H9 (cell line): ENCODE measurements at regions not wholly inside any gene's neighbourhood (a gene's known extent, or its start where the extent isn't known, plus 50 kb on each side); places are given as distances from the start of the nearest gene placed in this dataset.

Source experiments
- DNase-seq: peaks from one replicate; pipeline ENCODE4 v3.0.0-alpha.2; 2017
- H2AFZ ChIP-seq: one replicate; pipeline ENCODE4 v1.6.1; 2013; ENCODE audit warnings: mild to moderate bottlenecking, low read length, control low read depth, moderate library complexity
- H2AK5ac ChIP-seq: 2 replicates; pipeline ENCODE4 v1.6.1; 2013; ENCODE audit warnings: low read length, control low read depth, mixed read lengths; ENCODE audit not compliant: insufficient read length
- H2BK120ac ChIP-seq: one replicate; pipeline ENCODE4 v1.6.1; 2013; ENCODE audit warnings: low read depth, mild to moderate bottlenecking, low read length, control low read depth, inconsistent platforms; ENCODE audit not compliant: poor library complexity, severe bottlenecking
- H2BK12ac ChIP-seq: 2 replicates; pipeline ENCODE4 v1.6.1; 2013; ENCODE audit warnings: low read length, control low read depth, mixed read lengths, low read depth; ENCODE audit not compliant: insufficient read length
- H2BK15ac ChIP-seq: 2 replicates; pipeline ENCODE4 v1.6.1; 2013; ENCODE audit warnings: low read depth, low read length, control low read depth
- H2BK20ac ChIP-seq: one replicate; pipeline ENCODE4 v1.6.1; 2013; ENCODE audit warnings: low read depth, mild to moderate bottlenecking, low read length, control low read depth, inconsistent platforms; ENCODE audit not compliant: poor library complexity, severe bottlenecking
- H2BK5ac ChIP-seq: 2 replicates; pipeline ENCODE4 v1.6.1; 2013; ENCODE audit warnings: low read length, control low read depth, mixed read lengths; ENCODE audit not compliant: insufficient read length
- H3K14ac ChIP-seq: 2 replicates; pipeline ENCODE4 v1.6.1; 2013; ENCODE audit warnings: low read length, control low read depth; ENCODE audit not compliant: insufficient read depth
- H3K18ac ChIP-seq: 2 replicates; pipeline ENCODE4 v1.6.1; 2013; ENCODE audit warnings: low read depth, mild to moderate bottlenecking, mixed read lengths, low read length, control low read depth; ENCODE audit not compliant: insufficient read length
- H3K23ac ChIP-seq: 2 replicates; pipeline ENCODE4 v1.6.1; 2013; ENCODE audit warnings: low read length, control low read depth, mixed read lengths, low read depth; ENCODE audit not compliant: insufficient read length
- H3K23me2 ChIP-seq: 2 replicates; pipeline ENCODE4 v1.6.1; 2013; ENCODE audit warnings: low read depth, mild to moderate bottlenecking, mixed read lengths, low read length, control low read depth; ENCODE audit not compliant: insufficient read length, poor library complexity, severe bottlenecking
- H3K27ac ChIP-seq: 2 replicates; pipeline ENCODE4 v1.5.1; 2013; ENCODE audit warnings: low read length, control low read depth, mixed read lengths, low read depth; ENCODE audit not compliant: insufficient read length
- H3K27me3 ChIP-seq: 2 replicates; pipeline ENCODE4 v1.6.1; 2013; ENCODE audit warnings: low read length, control low read depth, inconsistent platforms; ENCODE audit not compliant: insufficient read depth
- H3K4ac ChIP-seq: 2 replicates; pipeline ENCODE4 v1.6.1; 2013; ENCODE audit warnings: low read depth, mild to moderate bottlenecking, control low read depth, inconsistent platforms, low read length, moderate library complexity
- H3K4me1 ChIP-seq: 2 replicates; pipeline ENCODE4 v1.6.1; 2013; ENCODE audit warnings: low read length, control low read depth, inconsistent platforms; ENCODE audit not compliant: insufficient read depth
- H3K4me2 ChIP-seq: 2 replicates; pipeline ENCODE4 v1.6.1; 2013; ENCODE audit warnings: low read length, control low read depth, mixed read lengths; ENCODE audit not compliant: insufficient read length, insufficient read depth
- H3K56ac ChIP-seq: 2 replicates; pipeline ENCODE4 v1.6.1; 2013; ENCODE audit warnings: low read depth, mild to moderate bottlenecking, mixed read lengths, low read length, control low read depth; ENCODE audit not compliant: insufficient read length
- H3K79me1 ChIP-seq: 2 replicates; pipeline ENCODE4 v1.6.1; 2013; ENCODE audit warnings: low read depth, mild to moderate bottlenecking, moderate library complexity, low read length, control low read depth, inconsistent platforms; ENCODE audit not compliant: insufficient read depth, poor library complexity, severe bottlenecking
- H3K79me2 ChIP-seq: 2 replicates; pipeline ENCODE4 v1.6.1; 2013; ENCODE audit warnings: low read length, control low read depth, inconsistent platforms; ENCODE audit not compliant: insufficient read depth
- H3K9ac ChIP-seq: 2 replicates; pipeline ENCODE4 v1.6.1; 2013; ENCODE audit warnings: low read length, control low read depth, mixed read lengths; ENCODE audit not compliant: insufficient read length; ENCODE audit errors: extremely low read depth
- H3K9me3 ChIP-seq: one replicate; pipeline ENCODE4 v1.6.1; 2013; ENCODE audit warnings: low read depth, low read length, inconsistent platforms; ENCODE audit not compliant: control insufficient read depth
- H3T11ph ChIP-seq: one replicate; pipeline ENCODE4 v1.6.1; 2013; ENCODE audit warnings: mild to moderate bottlenecking, low read length, control low read depth, inconsistent platforms
- H4K20me1 ChIP-seq: one replicate; pipeline ENCODE4 v1.6.1; 2013; ENCODE audit not compliant: control insufficient read depth, insufficient read length, insufficient read depth
- H4K5ac ChIP-seq: 2 replicates; pipeline ENCODE4 v1.6.1; 2013; ENCODE audit warnings: low read depth, mild to moderate bottlenecking, mixed read lengths, low read length, control low read depth; ENCODE audit not compliant: insufficient read length
- H4K8ac ChIP-seq: replicated peaks from 2 replicates; pipeline ENCODE4 v1.6.1; 2013; ENCODE audit warnings: low read length, control low read depth, mixed read lengths, low read depth; ENCODE audit not compliant: insufficient read length
- H4K91ac ChIP-seq: 2 replicates; pipeline ENCODE4 v1.6.1; 2013; ENCODE audit warnings: low read depth, mild to moderate bottlenecking, moderate library complexity, mixed read lengths, low read length, control low read depth; ENCODE audit not compliant: insufficient read length
- H3K27ac Mint-ChIP-seq, 3 experiments: 2 replicates in 2 of 3; 3 replicates in 1 of 3; pipeline ENCODE4 v1.8.0; 2020 to 2021; ENCODE audit warnings: mixed read lengths in 3 of 3, mild to moderate bottlenecking in 1 of 3, moderate library complexity in 1 of 3
- H3K27me3 Mint-ChIP-seq: 2 replicates; pipeline ENCODE4 v1.8.0; 2021; ENCODE audit warnings: low read depth, mild to moderate bottlenecking, moderate library complexity, mixed read lengths
- H3K36me3 Mint-ChIP-seq, 3 experiments: 2 replicates in 2 of 3; 3 replicates in 1 of 3; pipeline ENCODE4 v1.8.0; 2020 to 2021; ENCODE audit warnings: low read depth in 3 of 3, mixed read lengths in 3 of 3; ENCODE audit not compliant: insufficient read depth in 1 of 3
- H3K4me1 Mint-ChIP-seq, 2 experiments: 2 replicates each; pipeline ENCODE4 v1.8.0; 2020; ENCODE audit warnings: mixed read lengths in 2 of 2
- H3K4me3 Mint-ChIP-seq, 2 experiments: 2 replicates in 1 of 2; 3 replicates in 1 of 2; pipeline ENCODE4 v1.8.0; 2020 to 2021; ENCODE audit warnings: mild to moderate bottlenecking in 2 of 2, mixed read lengths in 2 of 2, moderate library complexity in 1 of 2
- H3K9me3 Mint-ChIP-seq, 2 experiments: 2 replicates in 1 of 2; 3 replicates in 1 of 2; pipeline ENCODE4 v1.8.0; 2020; ENCODE audit warnings: mild to moderate bottlenecking in 2 of 2, mixed read lengths in 2 of 2, moderate library complexity in 1 of 2
- WGBS: extraction: QIAGEN DNeasy Blood & Tissue Kit; methylation state at CpG from one replicate; pipeline ENCODE4 v1.1.7; 2013; ENCODE audit warnings: missing lambda C conversion rate, low lambda C conversion rate, mixed read lengths; ENCODE audit not compliant: insufficient read length; ENCODE audit errors: extremely low coverage; 5-methylcytosine and 5-hydroxymethylcytosine counted together
- TF ChIP-seq, protein P1 (sequence below): fragments of 200-600 bp; sonication (generic); conservative IDR thresholded peaks from 3 replicates; pipeline ENCODE4 v1.8.0; 2021; ENCODE audit warnings: antibody characterized with exemption, mild to moderate bottlenecking

DNA sequence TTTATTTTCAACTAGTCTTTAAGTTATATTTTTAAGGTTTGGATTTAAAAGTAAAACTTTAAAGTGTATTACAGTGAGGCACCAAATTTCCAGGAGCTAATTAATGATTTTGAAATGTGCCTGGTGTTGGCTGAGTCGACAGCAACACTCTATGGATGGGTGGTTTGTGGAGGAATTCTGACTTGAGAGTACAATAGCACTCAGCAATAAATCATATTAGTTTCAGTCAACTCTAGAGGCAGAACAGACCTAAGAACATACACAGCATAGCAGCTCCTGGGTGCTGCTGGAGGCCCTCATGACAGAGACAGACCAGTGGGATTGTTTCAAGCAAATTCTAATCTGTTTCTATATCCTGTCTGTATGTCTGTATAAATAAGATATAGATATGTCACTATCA, 673.4 kb downstream of the TRIML1 start:
- Histone ChIP-seq H3K4me2 (no peak overlapping the region), H3K56ac (no peak overlapping the region), H3K27me3 (no peaks in the 10 kb centered on the region), H3K23me2 (no peaks in the 10 kb centered on the region), H2BK5ac (no peak overlapping the region), H3K4me1 (no peaks in the 10 kb centered on the region), H2AK5ac (no peak overlapping the region), H3K9ac (no peak overlapping the region), H3K27ac (no peak overlapping the region), H3T11ph (no peak overlapping the region), H2BK15ac (no peak overlapping the region), H3K79me2 (no peaks in the 10 kb centered on the region), H4K20me1 (no peaks in the 10 kb centered on the region), H3K4ac (no peak overlapping the region), H2BK120ac (no peak overlapping the region), H3K79me1 (no peaks in the 10 kb centered on the region), H3K9me3 (no peaks in the 10 kb centered on the region), H2BK20ac (no peak overlapping the region), H2AFZ (no peak overlapping the region), H4K8ac (no peak overlapping the region), H3K18ac (no peak overlapping the region), H3K14ac (no peak overlapping the region), H2BK12ac (no peak overlapping the region), H4K5ac (no peak overlapping the region), H3K23ac (no peak overlapping the region), H4K91ac (no peak overlapping the region)
- Mint-ChIP-seq H3K4me1 (peaks cover 0 to 5% of the 10 kb centered on the region in 2 experiments; a peak in 1 of 4 replicates), H3K27ac (no peak overlapping the region), H3K4me3 (no peak overlapping the region), H3K36me3 (peaks cover 3 to 10% (median 3%) of the 10 kb centered on the region in 3 experiments; a peak in 4 of 7 replicates), H3K9me3 (peaks cover 4 to 5% of the 10 kb centered on the region in 2 experiments), H3K27me3 (no peaks in the 10 kb centered on the region)
- TF ChIP-seq, protein P1, sequence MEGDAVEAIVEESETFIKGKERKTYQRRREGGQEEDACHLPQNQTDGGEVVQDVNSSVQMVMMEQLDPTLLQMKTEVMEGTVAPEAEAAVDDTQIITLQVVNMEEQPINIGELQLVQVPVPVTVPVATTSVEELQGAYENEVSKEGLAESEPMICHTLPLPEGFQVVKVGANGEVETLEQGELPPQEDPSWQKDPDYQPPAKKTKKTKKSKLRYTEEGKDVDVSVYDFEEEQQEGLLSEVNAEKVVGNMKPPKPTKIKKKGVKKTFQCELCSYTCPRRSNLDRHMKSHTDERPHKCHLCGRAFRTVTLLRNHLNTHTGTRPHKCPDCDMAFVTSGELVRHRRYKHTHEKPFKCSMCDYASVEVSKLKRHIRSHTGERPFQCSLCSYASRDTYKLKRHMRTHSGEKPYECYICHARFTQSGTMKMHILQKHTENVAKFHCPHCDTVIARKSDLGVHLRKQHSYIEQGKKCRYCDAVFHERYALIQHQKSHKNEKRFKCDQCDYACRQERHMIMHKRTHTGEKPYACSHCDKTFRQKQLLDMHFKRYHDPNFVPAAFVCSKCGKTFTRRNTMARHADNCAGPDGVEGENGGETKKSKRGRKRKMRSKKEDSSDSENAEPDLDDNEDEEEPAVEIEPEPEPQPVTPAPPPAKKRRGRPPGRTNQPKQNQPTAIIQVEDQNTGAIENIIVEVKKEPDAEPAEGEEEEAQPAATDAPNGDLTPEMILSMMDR = no peak
- DNase-seq = no peak
- no CpG with 5 or more reads among the region's 1 CpG for WGBS
